Fibroblast of skin of right quadriceps (primary cell): ENCODE measurements at regions not wholly inside any gene's neighbourhood (a gene's known extent, or its start where the extent isn't known, plus 50 kb on each side); places are given as distances from the start of the nearest gene placed in this dataset.

Source experiments
- DNase-seq: peaks from one replicate; pipeline ENCODE4 v3.0.0-alpha.2; 2013

DNA sequence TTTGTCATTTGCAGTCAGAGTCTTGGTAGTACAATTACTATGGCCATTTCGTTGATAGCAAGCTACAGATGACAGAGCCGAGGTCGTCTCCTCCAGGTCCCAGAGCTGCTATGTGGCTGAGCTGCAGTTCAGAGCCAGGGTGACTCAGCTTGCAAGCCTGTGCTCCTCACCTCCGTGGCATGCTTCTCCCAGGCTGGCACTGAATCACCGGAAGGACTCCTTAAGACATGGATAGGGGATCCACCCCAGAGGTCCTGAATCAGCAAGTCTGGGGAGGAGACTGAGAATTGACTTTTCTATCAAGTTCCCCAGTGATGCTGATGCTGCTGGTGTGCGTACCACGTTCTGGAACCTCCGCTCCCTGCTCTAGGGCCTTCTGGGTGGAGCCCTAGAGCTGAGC lies 291.2 kb downstream of the CDH26 start:
- peak; percentile 97 for DNase-seq

GRCh38 chr20:60250251-60250650 lies 292.0 kb downstream of the CDH26 start:
- no peak for DNase-seq

DNA sequence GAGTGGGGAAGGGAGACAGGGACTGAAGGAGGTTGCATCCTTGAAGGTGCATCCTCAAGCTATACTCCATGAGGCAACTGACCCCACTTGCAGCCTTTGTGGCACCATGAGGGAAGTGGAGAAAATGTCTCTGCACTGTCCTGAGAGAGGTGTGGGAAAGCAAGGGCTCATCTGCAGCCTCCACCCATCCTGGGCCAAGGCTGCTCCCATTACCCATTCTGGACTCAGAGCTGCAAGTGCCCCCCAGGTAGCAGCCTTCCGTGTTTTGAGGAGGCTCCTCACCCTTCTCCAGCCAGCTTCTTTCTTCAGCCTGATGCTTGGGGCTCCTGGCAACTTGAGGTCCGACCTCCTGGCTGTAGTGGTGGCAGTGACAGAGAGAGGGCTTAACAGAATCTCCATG lies 294.6 kb downstream of the CDH26 start:
- no peak for DNase-seq

GRCh38 chr20:60253471-60253870 lies 295.2 kb downstream of the CDH26 start:
- no peak for DNase-seq

GRCh38 chr20:60254901-60255411 lies 296.7 kb downstream of the CDH26 start:
- DNase-seq, result peak; percentile 38

DNA sequence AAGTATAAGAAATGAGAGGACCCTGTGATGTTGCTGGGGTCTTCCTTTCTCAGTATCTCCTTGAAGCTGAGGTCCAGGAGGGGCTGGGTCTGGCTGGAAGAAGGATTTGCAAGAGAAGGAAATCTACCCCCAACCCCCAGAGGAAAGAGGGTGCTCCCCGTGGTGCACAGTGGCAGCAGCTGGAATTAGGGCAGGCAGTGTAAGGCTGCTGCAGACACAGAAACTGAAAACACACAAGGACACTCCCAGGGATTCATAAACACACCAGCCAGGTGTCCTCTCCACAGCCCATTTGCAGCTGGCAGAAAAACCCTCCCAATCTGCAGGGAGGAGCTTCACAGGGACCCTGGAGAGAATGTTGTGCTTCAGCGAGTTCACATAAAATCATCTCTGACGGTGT lies 297.2 kb downstream of the CDH26 start:
- DNase-seq, result no peak

GRCh38 chr20:60255866-60256265 lies 297.6 kb downstream of the CDH26 start:
- no peak for DNase-seq

GRCh38 chr20:60256811-60257210 lies 298.6 kb downstream of the CDH26 start:
- no peak for DNase-seq

DNA sequence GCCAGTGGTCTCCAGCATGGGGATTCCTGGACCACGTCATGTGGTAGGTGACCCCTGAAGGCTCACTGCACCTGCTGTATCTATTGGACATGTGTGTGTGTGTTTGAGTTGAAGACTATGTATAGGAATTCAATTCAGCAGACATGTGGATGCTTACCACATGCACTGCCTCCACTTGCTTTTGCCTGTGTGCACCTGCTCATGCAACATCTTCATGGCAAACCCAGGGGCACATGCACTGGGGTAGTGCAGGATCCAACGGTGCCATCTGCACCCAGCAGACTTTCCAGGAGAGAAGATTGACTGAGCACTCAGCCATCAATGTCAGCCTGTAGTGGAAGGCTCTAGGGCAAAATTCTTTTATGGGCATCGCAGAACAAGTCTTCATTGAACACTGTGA lies 299.4 kb downstream of the CDH26 start:
- DNase-seq, result no peak

DNA sequence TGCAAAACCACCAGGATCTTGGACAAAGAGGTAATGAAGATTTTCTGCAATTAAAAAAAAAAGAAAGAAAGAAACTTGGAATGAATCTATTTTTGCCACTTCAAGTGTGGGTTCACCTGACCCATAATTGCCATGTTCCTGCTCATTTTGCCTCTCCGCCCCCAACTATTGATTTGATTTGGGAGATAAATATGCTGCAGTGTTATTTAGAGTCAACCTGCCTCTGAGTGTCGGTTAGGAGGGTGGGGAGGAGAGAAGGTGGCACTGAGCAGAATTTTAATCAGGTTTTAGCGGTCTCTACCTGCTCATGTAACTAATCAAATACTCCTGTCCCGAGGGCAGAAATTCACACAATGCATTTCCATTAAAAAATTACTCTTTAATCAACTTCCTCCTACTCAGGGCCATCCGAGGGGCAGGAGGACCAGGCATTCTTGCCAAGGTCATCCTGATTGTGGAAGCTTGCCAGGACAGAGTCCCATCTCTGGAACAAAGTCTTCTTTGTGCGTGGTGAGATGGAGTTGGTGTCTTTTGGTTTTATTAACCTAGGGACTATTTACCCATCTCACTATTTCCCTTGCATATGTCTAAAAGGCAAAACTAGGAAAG lies 300.1 kb downstream of the CDH26 start:
- no peak for DNase-seq

GRCh38 chr20:60261333-60261732 lies 303.1 kb downstream of the CDH26 start:
- DNase-seq, result no peak

DNA sequence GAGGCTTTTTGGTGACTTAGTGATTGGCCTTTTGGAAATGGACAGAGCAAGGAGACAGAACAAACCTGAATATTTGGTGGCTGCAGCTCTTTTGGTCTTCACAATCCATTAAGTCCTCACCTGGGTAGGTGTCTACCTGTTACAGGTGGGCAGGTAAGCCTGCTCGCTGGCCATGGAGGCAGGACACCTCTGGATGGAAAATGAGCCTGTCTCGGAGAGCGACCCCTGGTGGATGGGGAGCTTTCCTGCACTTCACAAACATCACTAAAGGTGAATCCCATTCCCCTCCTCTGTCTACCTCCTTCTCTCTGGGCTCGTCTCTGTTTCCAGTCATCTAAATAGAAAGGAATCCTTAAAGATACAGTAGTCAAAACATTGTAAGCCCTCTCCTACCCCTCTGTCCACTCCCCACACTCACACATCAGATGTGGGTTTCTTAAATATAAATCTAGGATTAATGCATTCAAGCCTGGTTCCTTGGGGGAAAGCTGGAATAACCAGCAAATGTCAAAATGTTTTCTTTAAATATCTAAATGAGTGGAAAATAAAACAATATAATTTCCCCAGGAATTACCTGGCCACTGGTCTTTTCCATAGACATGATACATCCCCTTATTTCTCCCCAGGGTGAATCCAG lies 304.9 kb downstream of the CDH26 start:
- no peak for DNase-seq

DNA sequence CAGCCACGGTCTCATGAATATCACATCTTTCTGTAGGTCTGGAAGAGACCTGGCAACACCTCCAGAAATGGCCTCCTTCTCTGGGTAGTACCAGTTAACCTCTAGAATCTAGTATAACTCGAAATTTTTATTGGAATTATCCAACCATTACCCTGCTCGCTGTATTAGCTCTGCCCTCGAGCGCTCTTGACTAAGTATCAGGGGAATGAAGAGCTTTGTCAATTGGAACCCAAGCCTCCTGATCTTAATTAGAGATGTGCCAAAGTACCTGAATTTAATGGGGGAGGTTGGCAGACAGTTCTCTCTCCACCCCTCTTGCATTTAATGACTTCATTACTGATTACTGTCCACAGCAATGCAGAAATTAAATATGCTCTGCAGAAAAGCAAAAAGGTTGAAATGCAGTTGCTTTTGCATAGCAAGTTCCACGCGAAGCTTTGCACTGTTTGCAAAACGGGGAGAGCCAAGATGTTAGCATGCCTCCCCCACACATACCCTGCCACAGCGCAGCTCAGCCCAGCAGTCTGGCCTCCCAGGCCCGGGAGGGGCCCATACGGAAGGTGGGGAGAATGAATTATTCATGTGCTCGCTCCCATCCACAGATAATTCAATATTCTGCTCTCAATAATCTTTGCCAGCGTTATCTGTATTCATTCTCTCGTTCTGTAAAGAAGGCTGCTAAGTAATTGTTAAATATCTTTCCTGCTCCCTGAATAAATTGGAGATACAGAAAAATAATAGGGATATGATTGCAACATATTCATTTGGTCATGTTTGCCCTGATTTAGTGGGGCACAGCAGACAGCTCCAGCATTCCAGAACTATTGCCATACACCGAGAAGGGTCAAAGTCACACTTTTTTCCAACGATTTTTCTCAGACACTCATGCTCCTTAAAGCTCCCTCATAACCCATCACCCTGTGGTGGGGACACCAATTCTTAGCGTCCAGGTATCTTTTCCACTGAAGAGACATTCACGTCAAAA lies 305.8 kb downstream of the CDH26 start:
- DNase-seq, result no peak

GRCh38 chr20:60266177-60266823 lies 308.1 kb downstream of the CDH26 start:
- DNase-seq, result no peak

DNA sequence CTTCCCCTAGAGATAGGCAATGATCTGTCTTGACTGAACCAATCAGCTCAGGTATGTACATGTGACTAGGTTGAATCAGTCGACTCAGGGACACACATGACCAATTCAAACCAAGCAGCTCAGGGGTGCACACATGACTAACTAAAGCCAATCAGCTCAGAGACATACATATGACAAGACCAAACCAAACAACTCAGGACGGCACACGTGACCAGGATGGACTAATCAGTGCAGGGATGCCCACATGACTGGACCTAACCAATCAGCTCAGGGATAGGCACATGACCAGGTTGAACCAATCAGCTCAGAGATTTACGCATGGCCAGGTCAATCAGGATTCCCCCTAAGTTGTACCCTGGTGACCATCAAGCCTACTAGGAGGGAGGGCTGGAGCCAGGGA lies 310.3 kb downstream of the CDH26 start:
- DNase-seq, result no peak

GRCh38 chr20:60269573-60270162 lies 311.4 kb downstream of the CDH26 start:
- DNase-seq, result no peak

- DNase-seq, result no peak
Measured at GRCh38 chr20:60270341-60270740, 312.1 kb downstream of the CDH26 start.

DNA sequence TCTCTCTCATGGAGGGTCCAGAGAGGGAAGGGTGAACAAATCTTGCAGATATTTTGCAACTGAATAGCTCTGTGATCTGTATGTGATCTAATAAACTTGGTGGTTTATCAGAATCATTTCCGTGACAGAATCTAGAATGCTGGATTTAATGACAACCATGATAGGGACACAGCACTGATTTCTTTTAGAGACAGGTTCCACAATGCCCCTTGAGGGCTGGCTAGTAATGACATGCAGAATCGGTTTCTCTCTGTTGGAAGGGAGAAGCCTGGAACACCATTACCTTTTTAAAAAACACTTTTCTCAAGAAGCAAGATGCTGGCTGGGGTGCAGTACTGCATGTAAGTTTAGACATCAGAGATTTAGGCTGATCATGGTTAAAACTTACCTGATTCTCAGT lies 313.4 kb downstream of the CDH26 start:
- DNase-seq, result no peak

- no peak for DNase-seq
Measured at GRCh38 chr20:60272790-60273189, 314.6 kb downstream of the CDH26 start.

- no peak for DNase-seq
Measured at GRCh38 chr20:60274717-60275116, 316.5 kb downstream of the CDH26 start.

DNA sequence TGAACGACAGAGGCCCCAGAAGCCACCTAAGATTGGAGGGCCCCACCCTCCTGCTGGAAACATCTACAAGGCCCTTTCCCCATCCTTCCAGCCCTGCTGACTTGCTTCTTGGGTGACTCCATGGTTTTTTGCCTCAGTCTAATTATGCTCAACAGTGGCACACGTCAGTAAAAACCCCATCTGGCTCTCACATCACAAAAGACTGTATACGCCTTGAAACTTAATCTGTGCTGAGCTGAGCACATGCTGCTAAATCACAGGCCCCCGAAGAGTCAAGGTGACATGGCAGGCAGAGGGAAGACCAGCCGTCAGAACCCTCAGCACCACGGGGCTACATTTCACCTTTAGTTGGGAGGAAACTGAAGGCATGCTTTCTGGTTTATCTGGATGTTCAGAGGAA lies 323.1 kb downstream of the CDH26 start:
- DNase-seq, result no peak

DNA sequence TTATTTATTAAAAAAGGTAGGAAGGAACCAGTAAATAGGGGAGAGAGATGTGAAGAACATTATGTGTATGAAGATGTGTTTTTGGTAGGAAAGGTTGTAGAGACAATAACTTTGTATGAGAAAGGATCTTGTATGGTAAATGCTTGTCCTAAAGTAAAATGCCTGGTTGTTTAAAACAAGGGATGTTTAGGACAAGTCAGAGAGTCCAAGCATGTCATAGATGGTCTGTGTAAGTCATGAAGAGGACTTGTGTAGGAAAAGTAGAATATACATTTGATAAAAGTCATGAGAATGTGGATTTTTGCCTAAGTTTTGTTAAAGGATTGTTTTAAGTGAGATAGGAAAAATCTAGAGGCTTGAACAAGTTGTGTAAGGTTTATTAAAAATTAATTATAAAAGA lies 325.1 kb downstream of the CDH26 start:
- DNase-seq, result no peak

GRCh38 chr20:60286764-60287163 lies 328.5 kb downstream of the CDH26 start:
- no peak for DNase-seq
